AG09309 (cell line): ENCODE measurements at regions not wholly inside any gene's neighbourhood (a gene's known extent, or its start where the extent isn't known, plus 50 kb on each side); places are given as distances from the start of the nearest gene placed in this dataset.

Experiments
- DNase-seq: peaks from one replicate; pipeline ENCODE4 v3.0.0-alpha.2; 2010; ENCODE audit warnings: low read depth
- H3K4me3 ChIP-seq: 2 replicates; pipeline ENCODE4 v1.5.1; 2011; ENCODE audit warnings: mild to moderate bottlenecking, low read depth, low read length, moderate library complexity; ENCODE audit not compliant: control insufficient read depth
- TF ChIP-seq, protein P1 (sequence below): IDR thresholded peaks from 2 replicates; pipeline ENCODE4 v1.5.1; 2011; ENCODE audit warnings: mild to moderate bottlenecking, low read depth, low read length, inconsistent platforms; ENCODE audit not compliant: insufficient read depth, control insufficient read depth; ENCODE audit errors: missing control alignments

DNA sequence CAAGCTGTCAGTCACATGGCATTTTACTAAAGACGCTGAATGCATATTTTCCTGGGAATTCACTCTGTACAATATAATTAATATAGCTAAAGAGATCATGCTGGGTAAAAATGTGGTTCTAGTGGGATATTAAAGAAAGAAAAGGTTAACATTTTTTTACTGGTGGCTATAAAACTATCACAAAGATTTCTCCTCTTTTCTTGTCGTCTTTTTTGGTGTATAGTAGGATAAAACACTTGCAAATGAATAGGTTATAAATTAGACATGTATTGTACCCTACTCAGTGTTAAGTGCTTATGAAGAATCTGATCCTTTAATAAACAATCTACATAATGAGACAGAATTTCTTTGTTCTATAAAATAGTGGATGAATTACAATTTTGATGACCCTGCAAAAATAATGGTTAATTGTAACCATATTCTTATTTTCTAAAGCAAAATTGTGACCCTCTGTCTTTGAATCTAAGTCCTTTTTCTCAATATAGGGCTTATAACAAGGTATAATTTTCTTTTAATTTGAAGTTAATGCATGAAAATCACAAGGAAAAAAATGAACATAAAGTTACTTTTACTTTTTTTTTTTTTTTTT lies 1540.4 kb upstream of the GOT2 start:
- TF ChIP-seq, protein P1, sequence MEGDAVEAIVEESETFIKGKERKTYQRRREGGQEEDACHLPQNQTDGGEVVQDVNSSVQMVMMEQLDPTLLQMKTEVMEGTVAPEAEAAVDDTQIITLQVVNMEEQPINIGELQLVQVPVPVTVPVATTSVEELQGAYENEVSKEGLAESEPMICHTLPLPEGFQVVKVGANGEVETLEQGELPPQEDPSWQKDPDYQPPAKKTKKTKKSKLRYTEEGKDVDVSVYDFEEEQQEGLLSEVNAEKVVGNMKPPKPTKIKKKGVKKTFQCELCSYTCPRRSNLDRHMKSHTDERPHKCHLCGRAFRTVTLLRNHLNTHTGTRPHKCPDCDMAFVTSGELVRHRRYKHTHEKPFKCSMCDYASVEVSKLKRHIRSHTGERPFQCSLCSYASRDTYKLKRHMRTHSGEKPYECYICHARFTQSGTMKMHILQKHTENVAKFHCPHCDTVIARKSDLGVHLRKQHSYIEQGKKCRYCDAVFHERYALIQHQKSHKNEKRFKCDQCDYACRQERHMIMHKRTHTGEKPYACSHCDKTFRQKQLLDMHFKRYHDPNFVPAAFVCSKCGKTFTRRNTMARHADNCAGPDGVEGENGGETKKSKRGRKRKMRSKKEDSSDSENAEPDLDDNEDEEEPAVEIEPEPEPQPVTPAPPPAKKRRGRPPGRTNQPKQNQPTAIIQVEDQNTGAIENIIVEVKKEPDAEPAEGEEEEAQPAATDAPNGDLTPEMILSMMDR, result no peak
- H3K4me3 ChIP-seq, result no peak overlapping the region
- no peak for DNase-seq

DNA sequence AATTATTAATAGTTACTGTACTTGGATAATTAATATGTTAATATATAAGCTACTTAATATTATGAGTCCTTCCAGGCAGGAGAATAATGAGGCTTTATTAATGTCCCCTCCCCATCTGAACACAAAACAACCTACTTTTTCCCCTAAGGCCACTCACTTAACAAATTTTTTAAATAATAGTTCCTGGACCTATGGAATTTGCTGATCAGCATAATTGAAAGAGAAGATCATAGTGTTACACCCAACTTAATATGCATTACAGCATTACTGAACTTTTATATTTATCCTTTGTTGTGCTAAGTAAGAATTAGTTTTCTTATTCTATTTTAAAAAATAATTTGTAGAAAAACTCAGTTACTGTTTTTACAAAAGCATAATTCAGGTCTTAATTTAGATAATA lies 1537.7 kb upstream of the GOT2 start:
- H3K4me3 ChIP-seq, result no peak overlapping the region
- DNase-seq, result no peak
- TF ChIP-seq, protein P1, result no peak

DNA sequence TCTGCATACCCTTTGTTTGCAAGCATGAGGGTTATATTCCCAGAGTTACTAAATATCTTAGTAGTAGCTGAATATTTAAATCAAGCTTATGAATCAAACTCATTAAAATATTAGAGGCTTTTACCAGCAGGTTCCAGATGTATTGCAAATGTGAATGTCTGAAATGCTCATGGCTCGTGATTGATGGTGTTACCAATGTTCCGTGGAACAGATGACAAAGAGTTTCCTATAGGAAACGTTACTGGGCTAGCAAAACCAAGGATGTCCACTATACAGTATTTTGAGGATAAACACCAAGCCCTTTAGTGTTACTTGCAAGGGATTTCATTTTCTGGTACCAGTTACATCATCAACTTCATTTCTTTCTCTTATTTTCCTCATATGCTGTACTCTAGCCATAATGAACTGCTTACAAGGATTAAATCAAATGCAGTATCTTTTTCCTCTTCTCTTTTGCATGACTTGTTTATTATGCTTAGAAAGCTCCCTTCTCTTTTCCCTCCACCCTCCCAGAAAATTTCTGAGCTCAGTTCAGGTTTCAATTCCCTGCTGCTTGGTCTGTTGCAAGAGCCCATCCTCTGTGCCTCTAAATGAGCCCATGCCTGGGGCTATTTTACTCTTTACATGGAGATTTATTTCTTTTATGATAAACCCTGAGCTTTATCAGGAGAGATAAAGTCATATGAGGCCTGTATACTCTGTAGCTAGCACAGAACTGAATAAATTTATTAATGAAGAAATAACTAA lies 1537.1 kb upstream of the GOT2 start:
- no peak overlapping the region for H3K4me3 ChIP-seq
- TF ChIP-seq, protein P1, result no peak
- DNase-seq, result no peak

GRCh38 chr16:60261425-60261824 lies 1527.3 kb upstream of the GOT2 start:
- TF ChIP-seq, protein P1, result no peak
- no peak overlapping the region for H3K4me3 ChIP-seq
- no peak for DNase-seq

DNA sequence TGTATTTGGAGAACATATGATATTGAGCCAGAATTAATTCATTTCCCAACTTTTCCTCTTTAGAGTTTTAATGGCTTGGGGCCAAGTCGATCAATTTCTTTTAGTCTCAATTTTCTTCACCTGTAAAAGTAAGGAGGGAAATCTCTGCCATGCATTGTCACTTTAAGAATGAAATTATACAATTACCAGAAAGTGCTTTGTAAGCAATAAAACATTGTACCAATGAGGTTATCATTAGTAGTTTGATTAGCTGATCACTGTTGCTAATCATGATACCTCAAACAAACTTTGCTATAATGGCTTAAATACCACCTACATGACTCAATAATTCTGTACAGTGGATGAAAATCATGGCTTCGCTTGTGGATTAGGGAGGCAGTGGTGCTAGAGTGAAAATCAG lies 1525.8 kb upstream of the GOT2 start:
- DNase-seq, result no peak
- TF ChIP-seq, protein P1, result no peak
- H3K4me3 ChIP-seq, result no peak overlapping the region

- TF ChIP-seq, protein P1, result no peak
- DNase-seq, result no peak
- H3K4me3 ChIP-seq, result no peak overlapping the region
Observed at GRCh38 chr16:60246086-60246485, 1512.0 kb upstream of the GOT2 start.
